ENCODE measurements at regions not wholly inside any gene's neighbourhood (a gene's known extent, or its start where the extent isn't known, plus 50 kb on each side); places are given as distances from the start of the nearest gene placed in this dataset.

GRCh38 chr1:29712801-29713200 lies 476.5 kb downstream of the PTPRU start:
- Histone ChIP-seq H3K4me1 (peaks cover 0 to 27% (median 18%) of the 10 kb centered on the region in 4 donors), H3K27ac (no peak overlapping the region), H3K4me3 (no peak overlapping the region), H3K9me3 (peaks cover 0 to 7% (median 0%) of the 10 kb centered on the region in 3 donors), H3K27me3 (no peaks in the 10 kb centered on the region), H3K36me3 (no peaks in the 10 kb centered on the region)
- intact Hi-C loops (cut with DNase I; ENCODE audit: low total_unique reads) = no loop called here
- no peak for DNase-seq
- no peak for TF ChIP-seq CTCF (IDR thresholded peaks at IDR 0.05)

- no peak for TF ChIP-seq CTCF (IDR thresholded peaks at IDR 0.05)
- Histone ChIP-seq H3K27me3 (no peaks in the 10 kb centered on the region), H3K4me1 (peaks cover 0 to 27% (median 18%) of the 10 kb centered on the region in 4 donors), H3K36me3 (no peaks in the 10 kb centered on the region), H3K27ac (no peak overlapping the region), H3K9me3 (peaks cover 0 to 4% (median 0%) of the 10 kb centered on the region in 3 donors), H3K4me3 (no peak overlapping the region)
- intact Hi-C loops (cut with DNase I; ENCODE audit: low total_unique reads) = no loop called here
- DNase-seq = no peak
Observed at GRCh38 chr1:29712284-29712651, 475.9 kb downstream of the PTPRU start.

GRCh38 chr1:29711582-29712283 lies 475.4 kb downstream of the PTPRU start:
- Histone ChIP-seq H3K9me3 (no peaks in the 10 kb centered on the region), H3K36me3 (no peaks in the 10 kb centered on the region), H3K4me3 (no peak overlapping the region), H3K27ac (no peak overlapping the region), H3K27me3 (peaks cover 0 to 3% of the 10 kb centered on the region in 2 donors), H3K4me1 (peaks cover 0 to 31% (median 18%) of the 10 kb centered on the region in 4 donors)
- intact Hi-C loops (cut with DNase I; ENCODE audit: low total_unique reads) = no loop called here
- no peak for DNase-seq
- no peak for TF ChIP-seq CTCF (IDR thresholded peaks at IDR 0.05)

- no peak for DNase-seq
- intact Hi-C loops (cut with DNase I; ENCODE audit: low total_unique reads) = no loop called here
- peak overlapping the region; percentile 11 to 21 for H3K27ac ChIP-seq
Observed at GRCh38 chr1:29709704-29710280, 473.5 kb downstream of the PTPRU start.

More at GRCh38 chr1:29709704-29710280, 473.5 kb downstream of the PTPRU start:
- Histone ChIP-seq H3K4me3 (no peak overlapping the region), H3K9me3 (no peaks in the 10 kb centered on the region), H3K27me3 (peaks cover 0 to 16% of the 10 kb centered on the region in 2 donors), H3K36me3 (no peaks in the 10 kb centered on the region), H3K4me1 (peaks cover 0 to 32% (median 18%) of the 10 kb centered on the region in 4 donors)
- TF ChIP-seq CTCF (IDR thresholded peaks at IDR 0.05) = no peak

All from tibial artery (tissue), 4 donors.